A673 (cell line): ENCODE measurements at regions not wholly inside any gene's neighbourhood (a gene's known extent, or its start where the extent isn't known, plus 50 kb on each side); places are given as distances from the start of the nearest gene placed in this dataset.

ENCODE experiments used
- EZH2 ChIP-seq: fragments of 200-600 bp; sonication (generic); IDR thresholded peaks from 2 replicates; pipeline ENCODE4 v1.6.1; 2017; ENCODE audit warnings: borderline replicate concordance, low read depth, mild to moderate bottlenecking, mixed read lengths, antibody characterized with exemption, low read length; ENCODE audit not compliant: poor library complexity, severe bottlenecking
- TF ChIP-seq, protein P1 (sequence below): fragments of 300-800, 200-600 bp; sonication (generic); conservative IDR thresholded peaks from 2 replicates; pipeline ENCODE4 v1.5.1; 2017; ENCODE audit warnings: low read depth, mild to moderate bottlenecking, antibody characterized with exemption, low read length, moderate library complexity, mixed read lengths

DNA sequence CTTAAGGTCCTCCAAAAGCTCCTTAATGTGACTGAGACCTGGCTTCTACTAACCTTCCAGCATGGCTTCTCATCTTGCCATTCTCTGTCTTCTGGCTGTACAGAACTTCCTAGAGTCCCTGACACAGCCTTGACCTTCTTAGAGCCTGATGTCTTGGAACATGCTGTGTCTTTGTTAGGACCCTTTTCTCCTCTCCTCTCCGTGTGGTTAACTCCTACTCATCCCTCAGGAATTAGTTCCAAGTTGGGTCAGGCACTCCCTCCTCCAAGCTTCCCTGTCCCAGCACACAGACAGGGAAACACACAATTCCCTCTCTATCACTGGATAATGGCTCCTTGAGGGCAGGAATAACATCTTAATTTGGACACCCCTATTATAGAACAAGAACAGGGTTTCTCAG lies 275.4 kb upstream of the USP24 start:
- TF ChIP-seq, protein P1, sequence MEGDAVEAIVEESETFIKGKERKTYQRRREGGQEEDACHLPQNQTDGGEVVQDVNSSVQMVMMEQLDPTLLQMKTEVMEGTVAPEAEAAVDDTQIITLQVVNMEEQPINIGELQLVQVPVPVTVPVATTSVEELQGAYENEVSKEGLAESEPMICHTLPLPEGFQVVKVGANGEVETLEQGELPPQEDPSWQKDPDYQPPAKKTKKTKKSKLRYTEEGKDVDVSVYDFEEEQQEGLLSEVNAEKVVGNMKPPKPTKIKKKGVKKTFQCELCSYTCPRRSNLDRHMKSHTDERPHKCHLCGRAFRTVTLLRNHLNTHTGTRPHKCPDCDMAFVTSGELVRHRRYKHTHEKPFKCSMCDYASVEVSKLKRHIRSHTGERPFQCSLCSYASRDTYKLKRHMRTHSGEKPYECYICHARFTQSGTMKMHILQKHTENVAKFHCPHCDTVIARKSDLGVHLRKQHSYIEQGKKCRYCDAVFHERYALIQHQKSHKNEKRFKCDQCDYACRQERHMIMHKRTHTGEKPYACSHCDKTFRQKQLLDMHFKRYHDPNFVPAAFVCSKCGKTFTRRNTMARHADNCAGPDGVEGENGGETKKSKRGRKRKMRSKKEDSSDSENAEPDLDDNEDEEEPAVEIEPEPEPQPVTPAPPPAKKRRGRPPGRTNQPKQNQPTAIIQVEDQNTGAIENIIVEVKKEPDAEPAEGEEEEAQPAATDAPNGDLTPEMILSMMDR, result no peak
- no peak for TF ChIP-seq EZH2
